GM18511 (cell line): ENCODE measurements at regions not wholly inside any gene's neighbourhood (a gene's known extent, or its start where the extent isn't known, plus 50 kb on each side); places are given as distances from the start of the nearest gene placed in this dataset.
"Not testable (repeated sequence)": the region's sequence is repeated elsewhere in the genome, so short reads cannot be mapped to it uniquely, and the experiment has no call there.

Experiments used
- ATAC-seq: cut with Tn5 transposase; IDR thresholded peaks from one replicate; pipeline ENCODE4 v1.9.1; 2021; ENCODE audit warnings: mild to moderate bottlenecking, moderate library complexity; ENCODE audit not compliant: unreplicated experiment

DNA sequence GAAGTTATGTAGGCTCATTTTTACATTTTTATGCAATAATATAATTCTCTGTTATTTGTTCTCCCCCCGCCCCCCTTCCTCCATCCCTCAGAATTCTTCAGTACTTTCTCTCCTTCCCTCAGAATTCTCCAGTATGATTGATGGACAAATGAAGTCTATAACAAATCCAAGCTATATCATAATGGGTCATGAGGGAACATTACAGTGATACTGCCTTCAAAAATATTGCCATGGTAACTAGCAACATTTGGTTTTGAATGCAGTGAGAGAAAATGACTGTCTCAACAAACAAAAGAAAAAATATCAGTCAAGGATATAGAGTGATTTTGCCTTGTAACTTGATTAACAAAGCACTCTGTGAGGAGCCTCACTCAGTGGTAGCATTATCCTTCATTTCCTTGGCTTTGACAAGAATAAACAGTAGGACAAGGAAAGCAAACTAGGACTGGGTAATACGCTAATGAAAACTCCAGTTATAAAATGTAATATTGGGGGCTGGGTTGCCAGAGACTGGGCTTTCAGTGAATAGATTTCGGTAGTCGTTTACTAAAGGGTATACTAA is 392.9 kb upstream of the CRIM1 start:
- no peak for ATAC-seq

DNA sequence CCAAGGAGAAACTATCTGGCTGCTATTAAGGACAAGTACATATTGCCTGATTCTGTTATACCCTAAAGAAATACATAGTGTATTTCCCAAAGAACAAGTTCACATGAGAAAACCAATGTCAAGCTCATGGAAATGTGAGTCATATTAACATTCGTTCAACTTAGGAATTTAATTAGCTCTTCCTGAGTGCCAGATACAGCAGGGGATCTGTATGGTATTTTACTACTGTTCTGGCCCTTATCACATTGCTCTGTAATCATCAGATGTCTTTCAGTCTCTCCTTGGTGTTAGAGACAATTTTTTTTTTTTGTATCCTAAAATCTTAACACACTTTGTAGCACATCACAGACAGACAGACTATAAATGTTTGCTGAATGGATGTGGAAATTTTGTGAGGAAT is 395.0 kb upstream of the CRIM1 start:
- ATAC-seq, result no peak

DNA sequence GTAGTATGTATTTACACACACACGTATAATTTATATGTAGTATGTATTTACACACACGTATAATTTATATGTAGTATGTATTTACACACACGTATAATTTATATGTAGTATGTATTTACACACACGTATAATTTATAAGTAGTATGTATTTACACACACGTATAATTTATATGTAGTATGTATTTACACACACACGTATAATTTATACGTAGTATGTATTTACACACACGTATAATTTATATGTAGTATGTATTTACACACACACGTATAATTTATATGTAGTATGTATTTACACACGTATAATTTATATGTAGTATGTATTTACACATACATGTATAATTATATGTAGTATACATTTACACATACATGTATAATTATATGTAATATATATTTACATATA is 398.5 kb upstream of the CRIM1 start:
- ATAC-seq, result not testable (repeated sequence)

DNA sequence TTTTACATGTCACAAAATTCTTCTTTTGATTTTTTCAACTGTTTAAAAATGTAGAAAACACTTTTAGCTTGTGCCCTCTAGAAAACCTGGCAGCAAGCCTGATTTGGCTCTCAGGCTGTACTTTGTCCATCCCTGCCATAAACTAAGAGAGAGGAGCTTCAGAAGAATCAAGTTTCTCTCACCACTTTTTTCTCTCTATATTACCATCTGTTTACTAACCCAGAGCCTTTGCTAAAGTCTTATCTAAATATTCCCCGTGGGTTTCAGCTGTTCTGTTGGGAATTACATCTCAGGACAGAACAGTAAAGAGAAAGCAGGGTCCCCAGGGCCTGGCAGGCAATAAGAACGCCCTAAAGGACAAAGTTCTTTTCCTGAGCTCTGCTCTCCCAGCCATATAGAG is 409.1 kb upstream of the CRIM1 start:
- ATAC-seq, result no peak

DNA sequence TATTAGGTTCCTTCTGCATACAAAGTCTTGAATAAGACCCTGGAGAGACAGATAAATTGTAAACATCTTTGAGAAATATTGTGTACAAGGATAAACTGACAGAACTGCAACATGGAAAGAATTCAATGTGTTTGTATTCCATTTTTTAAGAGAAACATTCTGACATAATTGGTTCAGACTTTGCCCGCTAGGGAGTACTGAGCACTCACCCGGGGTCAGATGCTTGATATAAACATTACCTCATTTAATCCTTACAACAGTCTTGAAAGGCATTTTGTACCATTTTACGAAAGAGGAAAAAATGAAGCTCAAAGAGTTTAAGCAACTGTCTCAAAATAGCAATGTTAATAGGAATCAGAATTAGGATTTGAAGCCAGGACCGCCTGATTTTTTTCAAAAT is 416.7 kb upstream of the CRIM1 start:
- no peak for ATAC-seq

DNA sequence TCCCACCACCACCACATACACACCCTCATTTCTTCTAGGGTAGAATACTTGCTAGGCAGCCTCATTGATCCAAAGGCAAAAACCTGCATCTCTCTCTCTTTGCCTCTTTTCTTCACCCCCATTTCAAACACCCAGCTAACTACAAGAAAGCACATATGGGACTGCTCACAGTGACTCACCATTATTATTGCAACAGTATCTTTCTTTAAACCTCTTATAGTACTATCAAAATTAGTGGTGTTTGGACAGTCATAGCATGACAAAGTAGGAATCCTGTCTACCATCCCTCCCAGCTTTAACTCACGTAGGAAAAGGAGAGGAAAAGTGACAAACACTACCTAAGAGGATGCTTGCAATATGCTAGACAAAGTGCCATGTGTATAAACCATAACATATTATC is 422.5 kb upstream of the CRIM1 start:
- ATAC-seq, result no peak

DNA sequence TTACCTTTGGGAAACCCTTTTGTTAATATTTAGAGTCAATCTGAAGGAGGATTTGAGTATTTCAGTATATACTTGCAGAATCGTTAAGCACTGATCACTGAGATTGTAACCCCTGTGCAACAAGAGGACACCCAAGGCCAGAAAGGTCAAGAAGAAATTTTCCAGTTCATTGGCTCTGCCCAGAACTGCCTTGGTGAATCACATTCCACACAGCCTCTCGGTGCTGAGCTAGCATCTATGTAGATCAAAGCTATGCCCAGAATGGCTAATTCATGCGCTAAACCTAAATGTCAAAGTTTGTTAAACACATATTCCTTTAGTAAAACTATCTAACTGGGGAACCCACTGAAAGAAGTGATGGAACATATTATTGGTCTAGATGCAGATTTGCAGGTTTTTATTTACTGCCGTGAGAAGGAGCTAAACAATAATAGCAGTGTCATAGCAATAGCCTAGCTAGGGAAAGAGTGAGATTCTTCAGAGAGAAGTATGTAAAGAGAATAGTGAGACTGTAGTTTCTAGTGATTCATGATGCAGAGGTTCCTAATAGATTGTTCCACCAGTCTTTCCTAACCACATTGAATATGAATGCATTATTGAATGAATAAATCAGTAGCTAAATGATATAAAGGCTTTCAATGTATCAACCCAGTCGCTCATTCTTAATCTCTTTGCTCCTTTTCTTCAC is 423.2 kb upstream of the CRIM1 start:
- ATAC-seq, result no peak

DNA sequence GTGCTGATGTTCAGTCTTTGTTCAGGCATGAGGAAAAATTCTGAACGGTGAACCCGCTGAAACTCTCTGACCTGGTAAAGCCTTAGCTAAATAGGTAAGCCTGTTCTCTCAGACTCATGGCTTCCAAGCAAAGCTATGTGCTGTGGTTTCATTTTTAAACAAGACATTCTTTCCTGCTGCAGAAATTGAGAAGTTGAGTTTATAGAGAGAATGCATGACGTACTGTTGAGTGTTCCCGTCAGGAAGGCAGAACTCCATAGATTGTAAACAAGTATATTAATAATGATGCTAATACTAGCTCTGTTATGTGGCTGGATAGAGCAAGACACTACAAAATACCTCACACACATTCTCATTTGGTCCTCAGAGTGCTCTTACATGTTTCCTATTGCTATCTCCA is 424.0 kb upstream of the CRIM1 start:
- no peak for ATAC-seq

DNA sequence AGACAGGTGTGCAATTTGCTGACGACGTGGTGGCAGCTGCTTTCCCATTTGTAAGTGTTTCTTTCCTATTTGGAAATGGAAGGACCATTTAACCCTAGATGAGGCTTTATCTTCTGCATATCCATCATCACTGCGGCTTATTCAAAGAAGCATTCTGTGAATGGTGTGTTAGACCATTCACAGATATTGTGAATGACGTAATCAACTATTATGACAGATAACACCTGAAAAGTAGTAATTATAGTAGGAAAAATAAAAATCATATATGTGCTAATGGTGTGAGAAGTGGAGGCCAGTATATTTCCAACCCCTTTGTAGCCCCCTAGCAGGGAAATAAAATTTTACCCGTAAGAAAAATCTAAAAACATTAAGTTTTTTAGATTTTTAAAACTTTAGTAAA is 424.5 kb upstream of the CRIM1 start:
- ATAC-seq, result no peak

DNA sequence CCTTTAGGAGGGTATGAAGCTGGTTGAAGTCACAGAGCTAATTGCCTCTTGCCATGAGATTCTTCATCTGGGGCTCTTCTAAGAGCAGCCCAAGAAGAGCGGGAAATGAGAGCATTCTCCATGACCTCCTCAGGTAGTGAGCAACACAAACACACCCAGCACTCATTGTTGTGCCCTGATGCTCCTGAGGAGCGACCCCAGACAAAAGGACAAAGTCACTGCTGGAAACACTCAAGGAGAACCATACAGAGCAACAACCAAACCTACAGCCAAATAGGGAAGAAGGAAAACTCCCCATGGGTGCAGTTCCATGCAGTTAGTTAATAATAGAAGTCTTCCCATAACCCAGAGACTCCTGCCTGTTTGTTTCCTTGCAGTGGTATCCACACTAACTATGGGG is 426.0 kb upstream of the CRIM1 start:
- no peak for ATAC-seq

DNA sequence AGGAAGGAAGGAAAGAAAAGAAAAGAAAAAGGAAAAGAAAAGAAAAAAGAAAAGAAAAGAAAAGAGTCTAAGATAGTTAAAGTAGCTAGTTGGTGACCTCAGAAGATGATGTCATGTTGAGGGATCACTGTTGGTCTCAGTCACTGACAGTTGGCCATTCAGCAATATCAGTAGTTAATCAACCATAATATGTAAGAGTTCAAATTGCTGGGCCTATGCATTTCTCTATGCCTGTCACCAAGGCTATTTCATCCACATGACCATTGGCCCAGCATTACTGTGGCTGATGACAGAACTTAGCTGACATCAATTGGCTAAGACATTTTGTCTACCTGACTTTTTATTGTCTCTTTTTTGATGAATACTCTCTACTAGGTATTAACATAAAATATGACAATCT is 435.5 kb upstream of the CRIM1 start:
- ATAC-seq, result no peak

DNA sequence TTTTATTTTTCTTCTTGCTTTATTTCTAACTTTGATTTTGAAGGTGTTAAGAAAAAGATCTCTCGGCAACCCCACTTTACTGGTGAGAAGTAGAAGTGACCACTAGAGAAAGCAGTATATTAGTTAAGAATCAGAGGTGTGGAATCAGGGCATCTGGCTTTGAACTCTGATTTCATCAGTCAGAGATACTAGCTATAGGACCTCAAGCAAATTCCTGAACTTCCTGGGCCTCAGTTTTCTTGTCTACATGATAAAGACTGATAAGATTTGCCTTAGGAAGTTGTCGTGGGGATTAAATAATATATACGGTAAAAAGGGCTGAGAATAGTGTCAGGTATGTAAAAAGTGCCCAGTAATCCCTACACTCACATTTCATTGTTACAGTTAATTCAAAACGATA is 440.3 kb upstream of the CRIM1 start:
- ATAC-seq, result no peak

DNA sequence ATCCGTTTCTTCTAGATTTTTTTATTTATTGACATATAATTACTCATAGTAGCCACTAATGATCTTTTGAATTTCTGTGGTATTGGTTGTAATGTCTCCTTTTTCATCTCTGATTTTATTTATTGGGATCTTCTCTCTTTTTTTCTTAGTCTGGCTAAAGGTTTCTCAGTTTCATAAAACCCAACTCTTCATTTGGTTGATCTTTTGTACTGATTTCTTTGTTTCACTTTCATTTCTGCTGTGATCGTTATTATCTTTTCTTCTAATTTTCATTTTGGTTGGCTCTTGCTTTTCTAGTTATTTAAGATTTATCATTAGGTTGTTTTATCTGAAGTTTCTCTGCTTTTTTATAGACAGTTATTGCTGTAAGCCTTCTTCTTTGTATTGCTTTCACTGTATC is 463.6 kb upstream of the CRIM1 start:
- ATAC-seq, result peak; percentile 61

DNA sequence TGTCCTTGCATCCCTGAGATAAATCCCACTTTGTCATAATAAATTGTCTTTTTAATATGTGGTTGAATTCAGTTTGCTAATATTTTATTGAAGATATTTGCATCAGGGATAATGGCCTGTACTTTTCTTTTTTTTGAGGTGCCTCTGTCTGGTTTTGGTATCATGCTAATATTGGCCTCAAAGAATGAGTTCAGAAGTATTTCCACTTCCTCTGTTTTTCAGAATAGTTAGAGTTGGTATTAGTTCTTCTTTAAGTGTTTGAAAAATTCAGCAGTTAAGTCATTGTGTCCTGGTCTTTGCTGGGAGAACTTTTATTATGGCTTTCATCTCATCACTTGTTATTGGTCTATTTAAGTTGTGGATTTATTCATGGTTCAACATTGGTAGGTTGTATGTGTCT is 464.1 kb upstream of the CRIM1 start:
- ATAC-seq, result peak; percentile 63

DNA sequence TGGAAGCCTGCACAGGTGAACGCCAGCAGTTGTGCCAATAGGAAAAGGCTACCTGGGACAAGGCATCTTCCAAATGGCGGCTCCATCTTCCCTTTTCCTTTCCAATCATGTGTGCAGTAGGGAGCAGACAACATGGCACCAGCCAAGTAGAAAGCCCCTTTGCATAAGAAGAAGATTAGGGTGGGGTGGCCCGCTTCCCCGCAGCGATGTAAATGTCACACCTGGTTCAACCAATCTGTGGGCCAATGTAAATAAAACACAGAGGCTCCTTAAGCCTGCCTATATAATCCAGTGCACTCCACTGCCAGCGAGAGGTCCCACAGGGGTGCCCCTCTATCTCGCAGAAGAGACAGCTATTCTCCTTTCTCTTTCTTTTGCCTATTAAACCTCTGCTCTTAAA is 468.4 kb upstream of the CRIM1 start:
- no peak for ATAC-seq

DNA sequence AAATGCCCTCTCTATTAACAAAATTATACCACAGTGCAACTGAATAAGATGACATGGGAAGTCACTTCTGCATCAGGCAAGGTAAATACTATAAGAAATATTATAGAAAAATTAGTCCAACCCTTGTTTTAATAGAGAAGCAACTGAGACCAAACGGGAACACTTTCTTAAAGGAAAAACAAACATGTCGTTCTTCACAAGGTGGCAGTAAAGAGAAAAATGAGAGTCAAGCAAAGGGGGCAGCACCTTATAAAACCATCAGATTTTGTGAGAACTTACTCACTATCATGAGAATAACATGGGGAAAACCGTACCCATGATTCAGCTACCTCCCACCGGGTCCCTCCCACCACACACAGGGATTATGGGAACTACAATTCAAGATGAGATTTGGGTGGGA is 481.7 kb upstream of the CRIM1 start:
- no peak for ATAC-seq

DNA sequence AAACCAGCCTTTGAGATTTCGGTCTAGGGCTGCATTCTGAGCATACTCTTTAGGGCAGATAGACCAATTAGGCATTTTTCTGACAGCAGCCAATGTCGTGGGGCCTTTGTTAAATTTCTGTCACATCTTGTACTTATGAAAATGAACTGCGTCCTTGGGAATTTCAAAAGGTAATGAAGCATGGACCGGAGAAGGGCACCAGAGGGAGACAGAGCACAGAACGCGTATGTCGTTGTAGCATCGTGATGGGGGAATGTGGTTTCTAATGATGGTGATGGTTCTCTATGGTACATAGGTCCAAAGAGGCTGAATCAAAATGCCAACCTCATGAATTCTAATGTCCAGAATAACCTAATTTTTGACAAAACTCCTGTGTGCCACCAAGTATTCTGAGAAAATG is 483.9 kb upstream of the CRIM1 start:
- no peak for ATAC-seq

DNA sequence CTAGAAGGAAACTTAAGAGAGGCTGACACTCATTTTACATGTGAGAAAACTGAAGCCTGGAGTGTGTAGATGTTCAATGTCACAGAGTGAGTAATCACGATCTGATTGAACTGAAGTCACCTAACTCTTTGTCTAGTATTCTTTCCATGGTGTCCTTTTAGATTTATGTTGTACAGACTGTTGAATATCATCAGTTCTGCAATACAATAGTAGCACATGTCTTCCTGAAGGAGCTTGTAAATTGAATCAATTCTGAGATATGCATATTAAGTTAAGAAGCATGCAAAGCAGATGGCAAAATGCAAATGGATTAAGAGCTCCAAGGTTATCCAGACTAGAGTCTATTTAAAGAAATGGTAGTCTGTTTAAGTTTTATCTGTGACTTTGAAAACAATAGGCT is 484.9 kb upstream of the CRIM1 start:
- ATAC-seq, result no peak

DNA sequence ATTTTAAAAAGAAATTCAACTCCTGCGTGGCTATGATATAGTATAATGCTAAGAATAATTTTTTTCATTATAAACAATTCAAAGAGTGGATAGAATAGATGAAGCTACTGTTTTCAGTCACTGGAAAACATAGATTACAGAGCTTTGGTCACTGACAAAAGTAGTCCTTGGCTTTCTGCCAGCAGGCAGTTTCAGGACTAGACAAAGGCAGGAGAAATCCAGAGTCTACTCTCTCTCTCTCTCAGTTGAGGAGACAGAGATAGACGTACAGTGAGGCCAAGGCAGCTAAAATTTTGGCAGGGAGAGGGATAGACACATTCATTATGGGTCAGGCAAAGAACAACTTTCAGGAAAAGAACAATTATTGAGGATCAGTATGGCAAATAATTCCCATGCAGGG is 491.4 kb upstream of the CRIM1 start:
- ATAC-seq, result no peak

DNA sequence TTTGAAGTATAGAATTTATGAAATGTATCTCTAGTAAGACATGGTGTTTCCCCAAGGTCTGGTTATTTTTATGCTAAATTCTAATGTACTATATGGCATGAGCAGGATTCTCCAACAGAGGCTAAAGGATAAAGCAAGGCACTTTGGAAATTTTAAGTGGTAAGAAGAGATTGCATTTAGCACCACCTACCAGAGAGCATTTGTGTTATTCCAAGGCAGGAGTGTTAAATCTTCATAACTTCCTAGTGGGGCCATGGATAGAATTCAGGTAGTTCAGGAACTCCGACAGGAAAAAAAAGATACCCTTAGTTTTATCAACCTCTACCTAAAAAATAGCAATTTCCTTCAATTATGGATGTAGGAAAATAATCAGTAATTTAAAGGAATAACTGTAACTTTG is 497.4 kb upstream of the CRIM1 start:
- no peak for ATAC-seq

DNA sequence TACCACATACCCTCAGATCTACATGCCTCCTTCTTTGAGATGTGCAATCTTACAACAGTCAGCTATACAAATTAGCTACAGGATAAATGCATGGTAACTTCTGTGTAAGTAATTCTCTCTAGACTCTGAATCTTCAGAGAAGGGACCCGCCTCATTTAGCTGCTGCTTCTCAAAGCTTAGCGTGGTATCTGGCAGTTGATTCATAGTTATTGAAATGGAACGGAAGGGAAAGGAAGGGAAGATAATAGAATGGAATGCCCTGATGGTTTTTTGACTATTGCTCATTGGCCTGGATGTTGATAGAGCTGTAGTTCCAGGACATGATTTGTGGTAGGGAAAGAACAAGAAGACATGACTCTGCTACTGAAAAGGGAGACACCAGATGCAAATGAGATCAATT is 498.1 kb upstream of the CRIM1 start:
- no peak for ATAC-seq

DNA sequence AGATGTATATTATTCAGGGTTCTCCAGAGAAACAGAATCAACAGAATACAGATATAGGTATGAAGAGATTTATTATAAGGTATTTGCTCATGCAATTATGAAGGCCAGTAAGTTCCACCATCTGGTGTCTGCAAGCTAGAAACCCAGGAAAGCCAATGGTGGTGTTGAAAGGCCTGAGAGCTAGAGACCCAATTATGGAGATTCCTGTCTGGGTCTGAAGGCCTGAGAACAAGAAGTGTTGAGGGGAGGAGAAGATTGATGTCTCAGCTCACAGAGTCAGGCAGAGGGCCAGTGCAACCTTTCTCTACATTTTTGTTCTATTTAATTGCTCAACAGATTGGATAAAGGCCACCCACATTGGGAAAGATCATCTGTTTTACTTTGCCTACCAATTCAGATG is 524.2 kb upstream of the CRIM1 start:
- no peak for ATAC-seq

DNA sequence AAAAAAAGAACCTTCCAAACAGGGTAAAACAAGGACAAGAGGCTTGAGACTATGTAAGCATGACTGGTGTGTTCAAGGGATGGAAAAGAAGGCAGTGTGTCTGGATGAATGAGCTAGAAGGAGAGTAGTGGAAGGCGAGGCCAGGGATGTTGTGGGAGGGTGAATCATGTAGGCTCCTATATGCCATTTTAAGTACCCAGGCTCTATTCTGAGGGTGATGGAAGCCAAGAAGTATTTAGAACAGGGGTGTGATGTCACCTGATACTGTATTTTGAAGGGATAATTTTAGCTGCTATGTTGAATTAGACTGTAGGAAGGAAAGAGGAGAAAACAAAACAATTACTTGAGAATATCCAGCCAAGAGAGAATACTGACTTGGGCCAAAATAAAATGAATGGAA is 524.7 kb upstream of the CRIM1 start:
- no peak for ATAC-seq
